Lower lobe of right lung (tissue), 2 donors: ENCODE measurements at regions not wholly inside any gene's neighbourhood (a gene's known extent, or its start where the extent isn't known, plus 50 kb on each side); places are given as distances from the start of the nearest gene placed in this dataset.

ENCODE experiments used
- ATAC-seq, 2 donors: fragments of 200-7000 bp; cut with Tn5 transposase; one replicate each; pipeline ENCODE4 v1.9.1; 2020 to 2022; ENCODE audit warnings: mild to moderate bottlenecking in 2 of 2, moderate library complexity in 2 of 2
- DNase-seq: peaks from one replicate; pipeline ENCODE4 v3.0.0-alpha.2; 2020
- H3K27ac ChIP-seq: fragments of 200-600 bp; one replicate; pipeline ENCODE4 v1.8.0; 2022
- H3K27me3 ChIP-seq: fragments of 200-600 bp; one replicate; pipeline ENCODE4 v1.8.0; 2022; ENCODE audit warnings: low read depth
- H3K36me3 ChIP-seq: fragments of 200-600 bp; one replicate; pipeline ENCODE4 v1.8.0; 2022; ENCODE audit warnings: mild to moderate bottlenecking
- H3K4me1 ChIP-seq: fragments of 200-600 bp; one replicate; pipeline ENCODE4 v1.8.0; 2022
- H3K4me3 ChIP-seq: fragments of 200-600 bp; one replicate; pipeline ENCODE4 v1.8.0; 2022; ENCODE audit warnings: mild to moderate bottlenecking
- H3K9me3 ChIP-seq: fragments of 200-600 bp; one replicate; pipeline ENCODE4 v1.8.0; 2022
- CTCF ChIP-seq: fragments of 200-600 bp; IDR thresholded peaks from one replicate; pipeline ENCODE4 v1.8.0; 2022; ENCODE audit warnings: antibody characterized with exemption, mild to moderate bottlenecking
- intact Hi-C: fragments of 100-400 bp; cut with DNase I; formaldehyde crosslinking; loops from one replicate; pipeline ENCODE4 v1.11.0; 2022
- donor health status: DM: no; HTN: yes; CAD: no; lungs with severe emphysema.

- intact Hi-C loops = no loop called here
- no peak for TF ChIP-seq CTCF
- H3K9me3 ChIP-seq = no peaks in the 10 kb centered on the region
- no peaks in the 10 kb centered on the region for H3K27me3 ChIP-seq
- no peak overlapping the region for H3K4me3 ChIP-seq
- H3K4me1 ChIP-seq = no peaks in the 10 kb centered on the region
- no peaks in the 10 kb centered on the region for H3K36me3 ChIP-seq
- no peak overlapping the region for H3K27ac ChIP-seq
- DNase-seq (no peak), ATAC-seq (no peak)
Observed at GRCh38 chr10:130519791-130520190, 383.6 kb downstream of the GLRX3 start.

DNA sequence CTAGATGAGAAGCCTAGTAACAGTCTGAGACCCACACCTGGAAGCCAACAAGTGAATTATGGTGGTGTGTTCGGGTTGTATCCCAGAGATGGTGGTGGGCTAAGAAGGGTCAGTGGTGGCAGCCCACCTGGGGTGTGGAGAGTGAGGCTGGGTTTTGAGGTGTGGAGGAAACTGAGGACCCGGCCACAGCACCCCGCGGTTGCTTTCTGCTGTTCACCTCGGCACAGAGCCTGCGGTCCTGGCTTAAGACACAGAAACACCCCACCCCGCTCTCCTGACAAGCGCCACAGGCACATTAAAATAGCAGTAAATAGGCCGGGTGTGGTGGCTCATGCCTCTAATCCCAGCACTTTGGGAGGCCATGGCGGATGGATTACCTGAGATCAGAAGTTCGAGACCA lies 395.1 kb downstream of the GLRX3 start:
- intact Hi-C loops = no loop called here
- DNase-seq = no peak
- no peaks in the 10 kb centered on the region for H3K9me3 ChIP-seq

GRCh38 chr10:130541090-130541489 lies 404.9 kb downstream of the GLRX3 start:
- no peak for ATAC-seq
- Histone ChIP-seq H3K27me3 (peaks cover 13% of the 10 kb centered on the region), H3K36me3 (no peaks in the 10 kb centered on the region), H3K4me1 (no peaks in the 10 kb centered on the region), H3K27ac (no peak overlapping the region), H3K4me3 (no peak overlapping the region), H3K9me3 (peaks cover 7% of the 10 kb centered on the region)
- TF ChIP-seq CTCF = no peak
- no peak for DNase-seq
- intact Hi-C loops = no loop called here

More for the DNA sequence above, 395.1 kb downstream of the GLRX3 start:
- TF ChIP-seq CTCF = no peak
- no peak overlapping the region for H3K27ac ChIP-seq
- H3K4me1 ChIP-seq = no peaks in the 10 kb centered on the region
- no peak for ATAC-seq
- no peaks in the 10 kb centered on the region for H3K36me3 ChIP-seq
- H3K4me3 ChIP-seq = no peak overlapping the region
- H3K27me3 ChIP-seq = no peaks in the 10 kb centered on the region

- Histone ChIP-seq H3K27me3 (peaks cover 25% of the 10 kb centered on the region), H3K9me3 (peaks cover 7% of the 10 kb centered on the region), H3K36me3 (no peaks in the 10 kb centered on the region), H3K27ac (no peak overlapping the region), H3K4me1 (no peaks in the 10 kb centered on the region), H3K4me3 (no peak overlapping the region)
- DNase-seq = no peak
- TF ChIP-seq CTCF = no peak
- intact Hi-C loops = no loop called here
- ATAC-seq = no peak
Observed at GRCh38 chr10:130542761-130543160, 406.6 kb downstream of the GLRX3 start.

DNA sequence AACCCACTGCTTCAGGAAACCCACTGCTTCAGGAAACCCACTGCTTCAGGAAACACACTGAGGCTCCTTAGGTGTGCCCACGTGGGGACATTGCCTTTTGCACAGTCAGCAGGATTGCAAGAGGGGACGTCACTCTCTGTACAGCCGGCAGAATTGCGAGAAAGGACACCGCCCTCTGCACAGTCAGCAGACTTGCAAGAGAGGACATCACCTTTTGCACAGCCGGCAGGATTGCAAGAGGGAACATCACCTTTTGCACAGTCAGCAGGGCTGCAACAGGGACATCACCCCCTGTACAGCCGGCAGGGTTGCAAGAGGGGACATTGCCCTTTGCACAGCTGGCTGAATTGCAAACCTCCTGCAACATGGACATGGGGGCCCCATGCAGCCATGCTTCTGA lies 407.6 kb downstream of the GLRX3 start:
- no peak for TF ChIP-seq CTCF
- no peak for ATAC-seq

DNA sequence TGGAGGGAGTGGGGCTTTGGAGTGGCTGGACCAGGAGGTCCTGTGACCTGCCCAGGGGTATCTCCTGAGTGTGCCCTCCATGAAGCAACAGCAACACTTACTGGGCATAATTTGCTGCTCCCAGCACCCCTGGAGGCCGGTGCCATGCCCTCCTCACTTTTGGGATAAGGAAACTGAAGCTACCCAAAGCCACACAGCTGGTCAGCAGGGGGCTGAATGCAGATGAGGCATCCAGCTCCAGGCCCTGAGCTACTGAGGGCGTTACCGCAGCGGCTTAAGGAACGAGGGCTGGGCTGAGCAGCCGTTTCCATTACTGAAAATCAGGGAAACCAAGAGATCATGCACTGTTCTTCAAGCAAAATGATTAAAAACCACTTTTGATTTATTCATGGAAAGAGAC lies 408.9 kb downstream of the GLRX3 start:
- Histone ChIP-seq H3K4me1 (no peaks in the 10 kb centered on the region), H3K4me3 (no peak overlapping the region), H3K36me3 (no peaks in the 10 kb centered on the region), H3K27ac (no peak overlapping the region), H3K27me3 (peaks cover 25% of the 10 kb centered on the region), H3K9me3 (no peaks in the 10 kb centered on the region)
- ATAC-seq = no peak
- DNase-seq = no peak
- intact Hi-C loops = no loop called here
- TF ChIP-seq CTCF = no peak

More for the DNA sequence above, 407.6 kb downstream of the GLRX3 start:
- Histone ChIP-seq H3K4me3 (no peak overlapping the region), H3K9me3 (peaks cover under 1% of the 10 kb centered on the region), H3K27me3 (peaks cover 25% of the 10 kb centered on the region), H3K27ac (no peak overlapping the region), H3K4me1 (no peaks in the 10 kb centered on the region), H3K36me3 (no peaks in the 10 kb centered on the region)
- intact Hi-C loops = no loop called here
- no peak for DNase-seq
